Gastrocnemius medialis (tissue), 4 donors: ENCODE measurements at regions not wholly inside any gene's neighbourhood (a gene's known extent, or its start where the extent isn't known, plus 50 kb on each side); places are given as distances from the start of the nearest gene placed in this dataset.

Source experiments
- CTCF ChIP-seq, 5 experiments: fragments of 450-650 bp in 3 of 5; fragments of 200-600 bp in 2 of 5; sonication (generic) in 2 of 5; IDR thresholded peaks in 4 of 5; conservative IDR thresholded peaks in 1 of 5; 1 replicate in 4 of 5; 2 replicates in 1 of 5; pipeline ENCODE4 v1.5.1; 2016 to 2019; ENCODE audit warnings: antibody characterized with exemption in 5 of 5, mild to moderate bottlenecking in 3 of 5, moderate library complexity in 3 of 5
- POLR2A ChIP-seq, 2 donors: fragments of 450-650 bp; IDR thresholded peaks; one replicate each; pipeline ENCODE4 v1.6.1; 2017; ENCODE audit warnings: antibody characterized with exemption in 2 of 2, mild to moderate bottlenecking in 2 of 2, moderate library complexity in 2 of 2

- TF ChIP-seq CTCF (IDR thresholded peaks at IDR 0.05 in 4 of 5, conservative IDR thresholded peaks at IDR 0.05 in 1 of 5) = no peak
- no peak for TF ChIP-seq POLR2A (IDR thresholded peaks at IDR 0.05)
Measured at GRCh38 chrX:112979879-112980278, 139.2 kb upstream of the AMOT start.
